Skeletal muscle satellite cell (primary cell): ENCODE measurements at regions not wholly inside any gene's neighbourhood (a gene's known extent, or its start where the extent isn't known, plus 50 kb on each side); places are given as distances from the start of the nearest gene placed in this dataset.

ENCODE experiments used
- H3K27me3 ChIP-seq: 2 replicates; pipeline ENCODE4 v1.7.0; 2013; ENCODE audit warnings: low read length; ENCODE audit not compliant: control insufficient read depth, insufficient read depth
- H3K36me3 ChIP-seq: 2 replicates; pipeline ENCODE4 v1.7.0; 2013; ENCODE audit warnings: mild to moderate bottlenecking, control low read depth, low read length; ENCODE audit not compliant: insufficient read depth
- H3K4me1 ChIP-seq: 2 replicates; pipeline ENCODE4 v1.7.0; 2013; ENCODE audit warnings: low read length; ENCODE audit not compliant: control insufficient read depth, insufficient read depth
- H3K4me2 ChIP-seq: 2 replicates; pipeline ENCODE4 v1.7.0; 2013; ENCODE audit warnings: mild to moderate bottlenecking, low read length
- H3K4me3 ChIP-seq: 2 replicates; pipeline ENCODE4 v1.7.0; 2013; ENCODE audit warnings: low read length
- H3K9ac ChIP-seq: 2 replicates; pipeline ENCODE4 v1.7.0; 2013; ENCODE audit warnings: mild to moderate bottlenecking, low read depth, low read length, moderate library complexity
- H3K9me3 ChIP-seq: replicated peaks from 2 replicates; pipeline ENCODE4 v1.7.0; 2013; ENCODE audit warnings: mild to moderate bottlenecking, control low read depth, low read length

DNA sequence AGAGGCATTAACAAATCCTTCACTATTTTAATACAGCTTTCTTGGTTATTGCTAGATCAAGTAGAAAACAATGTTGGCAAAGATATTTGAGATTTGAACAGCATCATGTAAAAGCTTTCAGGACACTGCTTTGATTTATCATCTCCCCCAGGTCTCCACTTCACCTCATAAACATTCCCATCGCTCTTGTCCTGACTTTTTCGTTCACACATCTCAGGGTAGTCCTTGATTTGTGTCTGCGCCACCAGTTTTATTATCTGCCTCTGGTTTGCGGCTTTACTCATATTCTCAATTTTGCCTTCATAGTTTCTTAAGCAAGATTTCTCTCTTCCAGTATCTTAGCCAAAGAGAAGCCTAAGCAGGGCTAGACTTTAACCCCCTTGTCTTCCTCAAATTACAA is 63.5 kb upstream of the ROR1 start:
- H3K4me2 ChIP-seq: no peak overlapping the region
- H3K4me1 ChIP-seq: peaks cover 13% of the 10 kb centered on the region
- no peak overlapping the region for H3K4me3 ChIP-seq
- H3K27me3 ChIP-seq: peaks cover 9% of the 10 kb centered on the region
- no peaks in the 10 kb centered on the region for H3K36me3 ChIP-seq
- no peak overlapping the region for H3K9ac ChIP-seq
- H3K9me3 ChIP-seq: no peaks in the 10 kb centered on the region

DNA sequence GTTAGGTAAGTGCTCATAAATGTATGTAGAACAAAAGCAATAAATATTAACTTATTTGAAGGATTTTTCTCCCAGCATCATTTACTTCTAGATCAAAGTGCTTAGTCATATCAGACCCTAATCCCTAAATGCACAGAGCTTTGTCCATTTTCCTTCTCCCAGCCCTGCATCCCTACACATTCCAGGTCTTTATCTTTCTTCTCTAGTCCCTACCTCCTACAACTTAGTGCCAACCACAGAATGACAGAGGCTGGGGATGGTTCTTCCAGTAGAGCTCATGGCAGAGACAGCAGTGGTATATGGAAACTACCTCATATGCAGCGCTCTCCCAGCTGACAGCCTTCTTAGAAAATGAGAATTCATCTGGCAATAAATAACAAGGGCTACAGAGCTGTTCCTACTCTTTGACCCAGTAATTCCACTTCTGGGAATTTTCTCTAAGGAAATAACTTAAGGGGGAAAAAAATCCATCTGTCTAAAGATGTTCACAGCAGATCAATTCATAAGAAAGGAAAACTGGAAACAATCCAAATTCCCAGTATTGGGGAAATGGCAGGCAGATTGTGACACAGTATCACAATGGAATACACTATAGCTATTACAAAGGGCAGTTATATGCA is 62.9 kb upstream of the ROR1 start:
- Histone ChIP-seq H3K27me3 (peaks cover 9% of the 10 kb centered on the region), H3K4me2 (no peak overlapping the region), H3K36me3 (no peaks in the 10 kb centered on the region), H3K4me1 (peaks cover 13% of the 10 kb centered on the region), H3K9me3 (no peaks in the 10 kb centered on the region), H3K4me3 (no peak overlapping the region), H3K9ac (no peak overlapping the region)

- peaks cover 13% of the 10 kb centered on the region for H3K4me1 ChIP-seq
- no peak overlapping the region for H3K4me3 ChIP-seq
- H3K27me3 ChIP-seq: peaks cover 2% of the 10 kb centered on the region
- no peaks in the 10 kb centered on the region for H3K9me3 ChIP-seq
- no peaks in the 10 kb centered on the region for H3K36me3 ChIP-seq
- H3K4me2 ChIP-seq: no peak overlapping the region
- H3K9ac ChIP-seq: no peak overlapping the region
Observed at GRCh38 chr1:63713041-63713440, 60.8 kb upstream of the ROR1 start.

DNA sequence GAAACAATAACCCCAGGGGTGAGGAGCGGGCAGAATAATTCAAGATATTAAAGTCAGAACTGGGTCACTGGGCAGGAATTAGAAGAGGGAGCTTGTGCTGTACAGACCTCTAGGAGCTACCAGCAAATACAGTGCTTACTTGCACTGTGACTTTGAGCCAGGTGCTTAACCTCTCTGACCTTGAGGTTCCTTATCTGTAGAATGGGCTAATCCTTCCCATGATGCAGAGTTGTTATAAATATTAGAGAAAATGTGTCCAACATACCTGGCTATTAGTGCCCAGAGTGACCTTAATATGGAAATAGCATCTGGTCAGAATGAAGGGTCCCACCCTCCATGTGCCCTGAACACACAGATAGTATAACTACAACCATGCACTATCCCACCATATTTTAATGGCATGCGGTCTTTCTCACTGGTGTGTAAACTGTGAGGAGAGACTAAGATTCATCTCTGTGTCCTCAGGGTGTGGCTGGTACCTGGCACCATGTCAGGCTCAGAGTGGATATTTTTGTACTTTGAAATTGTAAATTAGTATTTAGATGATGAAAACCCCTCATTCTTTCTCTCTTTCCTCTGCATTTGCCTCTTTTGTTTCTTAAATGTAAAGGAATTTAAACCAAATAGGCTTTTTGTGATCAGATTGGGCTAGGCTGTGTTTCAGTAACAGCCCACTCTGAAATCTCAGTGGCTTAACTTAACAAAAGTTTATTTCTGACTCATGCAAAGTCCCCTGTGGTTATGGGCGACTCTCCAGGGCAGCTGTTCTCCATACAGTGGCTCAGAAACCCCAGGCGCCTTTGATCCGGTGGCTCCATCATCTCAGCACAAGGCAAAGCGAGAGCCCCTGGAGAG is 60.0 kb upstream of the ROR1 start:
- peak overlapping the region; percentile 62 for H3K4me2 ChIP-seq
- peaks cover 2% of the 10 kb centered on the region for H3K27me3 ChIP-seq
- no peaks in the 10 kb centered on the region for H3K9me3 ChIP-seq
- H3K4me3 ChIP-seq: no peak overlapping the region
- peaks cover 13% of the 10 kb centered on the region for H3K4me1 ChIP-seq
- H3K9ac ChIP-seq: no peak overlapping the region
- no peaks in the 10 kb centered on the region for H3K36me3 ChIP-seq

DNA sequence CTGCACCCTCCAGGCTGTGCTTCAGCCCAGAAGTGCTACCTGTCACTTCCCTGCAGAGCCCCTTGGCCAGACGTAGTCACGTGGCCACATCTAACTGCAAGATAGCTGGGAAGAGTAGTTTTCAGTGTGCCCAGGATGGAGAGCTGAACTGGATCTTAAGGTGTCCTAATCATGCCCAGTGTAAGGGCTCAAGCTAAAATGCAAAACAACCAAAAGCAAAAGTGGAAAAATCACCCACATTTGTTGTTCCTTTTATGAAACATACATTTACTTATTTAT is 59.4 kb upstream of the ROR1 start:
- peaks cover 13% of the 10 kb centered on the region for H3K4me1 ChIP-seq

GRCh38 chr1:63717511-63718065 is 56.2 kb upstream of the ROR1 start:
- peaks cover 2% of the 10 kb centered on the region for H3K27me3 ChIP-seq
- no peaks in the 10 kb centered on the region for H3K36me3 ChIP-seq
- no peaks in the 10 kb centered on the region for H3K9me3 ChIP-seq
- H3K4me1 ChIP-seq: peaks cover 18% of the 10 kb centered on the region
- no peak overlapping the region for H3K4me2 ChIP-seq
- H3K4me3 ChIP-seq: no peak overlapping the region
- H3K9ac ChIP-seq: no peak overlapping the region

More for the DNA sequence above, 59.4 kb upstream of the ROR1 start:
- no peaks in the 10 kb centered on the region for H3K9me3 ChIP-seq
- no peak overlapping the region for H3K9ac ChIP-seq
- H3K27me3 ChIP-seq: peaks cover 2% of the 10 kb centered on the region
- H3K4me3 ChIP-seq: no peak overlapping the region
- no peaks in the 10 kb centered on the region for H3K36me3 ChIP-seq
- peak overlapping the region; percentile 1 for H3K4me2 ChIP-seq

GRCh38 chr1:63718541-63718970 is 55.3 kb upstream of the ROR1 start:
- no peaks in the 10 kb centered on the region for H3K36me3 ChIP-seq
- H3K4me1 ChIP-seq: peaks cover 16% of the 10 kb centered on the region
- H3K9me3 ChIP-seq: no peaks in the 10 kb centered on the region
- H3K27me3 ChIP-seq: peaks cover 2% of the 10 kb centered on the region
- no peak overlapping the region for H3K9ac ChIP-seq
- H3K4me3 ChIP-seq: no peak overlapping the region
- H3K4me2 ChIP-seq: no peak overlapping the region

DNA sequence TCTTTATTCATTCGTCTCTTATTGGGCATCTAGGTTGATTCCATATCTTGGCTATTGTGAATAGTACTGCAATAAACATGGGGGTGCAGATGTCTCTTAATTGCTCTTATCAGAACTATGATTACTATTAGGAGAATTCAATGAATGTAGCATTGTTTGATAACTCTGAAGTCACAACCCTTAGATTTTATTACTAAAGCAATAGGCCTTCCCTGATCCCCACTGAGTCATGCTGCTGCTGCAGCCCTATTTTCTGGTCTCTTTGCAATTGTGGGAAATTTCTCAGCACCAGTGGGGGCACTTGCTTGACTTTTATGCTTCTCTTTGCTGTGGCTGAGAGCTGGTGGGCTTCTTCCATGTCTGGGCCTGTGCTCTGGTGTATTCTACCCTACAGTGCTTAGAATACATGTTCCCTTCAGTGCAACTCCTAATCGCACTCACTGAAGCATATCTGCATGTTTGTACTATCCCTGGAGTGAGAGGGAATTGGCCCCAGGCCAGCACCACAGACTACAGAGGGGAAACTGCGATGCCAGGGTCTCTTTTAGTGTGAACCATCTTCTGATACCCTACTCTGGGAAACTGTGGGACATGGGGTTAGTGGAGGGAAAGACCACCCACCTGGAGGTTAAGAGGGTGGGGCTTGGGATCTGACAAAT is 52.2 kb upstream of the ROR1 start:
- Histone ChIP-seq H3K9me3 (no peaks in the 10 kb centered on the region), H3K4me1 (peaks cover 10% of the 10 kb centered on the region), H3K4me2 (no peak overlapping the region), H3K27me3 (peaks cover 2% of the 10 kb centered on the region), H3K9ac (no peak overlapping the region), H3K36me3 (no peaks in the 10 kb centered on the region), H3K4me3 (no peak overlapping the region)

DNA sequence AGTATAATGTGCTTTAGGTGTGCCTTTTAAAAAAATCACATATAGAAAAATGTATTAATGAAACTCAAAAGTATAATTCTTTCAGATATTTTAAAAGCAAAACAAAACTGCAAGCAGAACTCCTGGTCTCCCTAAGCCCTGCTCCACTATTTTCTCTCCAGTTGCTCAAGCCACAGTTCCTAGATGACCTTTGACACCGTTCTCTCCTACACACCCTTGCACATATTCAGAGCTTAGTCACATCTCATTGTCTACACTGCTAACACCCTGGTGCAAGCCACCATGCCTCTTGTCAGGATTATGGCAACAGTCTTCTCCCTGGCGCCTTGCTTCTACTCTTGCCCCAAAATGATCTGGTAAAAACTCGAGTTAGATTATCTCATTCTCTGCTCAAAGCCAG is 50.2 kb upstream of the ROR1 start:
- H3K36me3 ChIP-seq: no peaks in the 10 kb centered on the region
- H3K27me3 ChIP-seq: no peaks in the 10 kb centered on the region
- peaks cover 10% of the 10 kb centered on the region for H3K4me1 ChIP-seq
- no peak overlapping the region for H3K9ac ChIP-seq
- no peak overlapping the region for H3K4me3 ChIP-seq
- no peak overlapping the region for H3K4me2 ChIP-seq
- no peaks in the 10 kb centered on the region for H3K9me3 ChIP-seq
